CD1c-positive myeloid dendritic cell (primary cell): ENCODE measurements at regions not wholly inside any gene's neighbourhood (a gene's known extent, or its start where the extent isn't known, plus 50 kb on each side); places are given as distances from the start of the nearest gene placed in this dataset.

Source experiments
- DNase-seq: peaks from one replicate; pipeline ENCODE4 v3.0.0-alpha.2; 2016; ENCODE audit errors: extremely low spot score

- no peak for DNase-seq
Measured at GRCh38 chr13:78020861-78021260, 102.2 kb upstream of the EDNRB start.

- peak; percentile 71 for DNase-seq
Measured at GRCh38 chr13:78015782-78016181, 97.2 kb upstream of the EDNRB start.

- DNase-seq = no peak
Measured at GRCh38 chr13:78012046-78012445, 93.4 kb upstream of the EDNRB start.

- no peak for DNase-seq
Measured at GRCh38 chr13:78004821-78005220, 86.2 kb upstream of the EDNRB start.

GRCh38 chr13:77999746-78000145 is 81.1 kb upstream of the EDNRB start:
- DNase-seq = no peak

- DNase-seq = no peak
Measured at GRCh38 chr13:77994166-77994565, 75.5 kb upstream of the EDNRB start.

GRCh38 chr13:77991003-77991402 is 72.4 kb upstream of the EDNRB start:
- no peak for DNase-seq

GRCh38 chr13:77989281-77989680 is 70.7 kb upstream of the EDNRB start:
- DNase-seq = no peak

- DNase-seq = no peak
Measured at GRCh38 chr13:77988355-77988754, 69.7 kb upstream of the EDNRB start.

- no peak for DNase-seq
Measured at GRCh38 chr13:77986713-77987112, 68.1 kb upstream of the EDNRB start.

GRCh38 chr13:77985866-77986636 is 67.4 kb upstream of the EDNRB start:
- DNase-seq = no peak

- no peak for DNase-seq
Measured at GRCh38 chr13:77981281-77981881, 62.8 kb upstream of the EDNRB start.

GRCh38 chr13:77980592-77980991 is 62.0 kb upstream of the EDNRB start:
- no peak for DNase-seq

GRCh38 chr13:77979721-77980385 is 61.2 kb upstream of the EDNRB start:
- DNase-seq = no peak

- no peak for DNase-seq
Measured at GRCh38 chr13:77975358-77976042, 56.9 kb upstream of the EDNRB start.

GRCh38 chr13:77969299-77969698 is 50.7 kb upstream of the EDNRB start:
- no peak for DNase-seq
